B cell (primary cell): ENCODE measurements at regions not wholly inside any gene's neighbourhood (a gene's known extent, or its start where the extent isn't known, plus 50 kb on each side); places are given as distances from the start of the nearest gene placed in this dataset.

Experiments used
- CTCF ChIP-seq: fragments of 200-600 bp; IDR thresholded peaks from one replicate; pipeline ENCODE4 v1.8.0; 2022; ENCODE audit warnings: antibody characterized with exemption, mild to moderate bottlenecking
- EZH2 ChIP-seq: IDR thresholded peaks from 2 replicates; pipeline ENCODE4 v1.6.1; 2012; ENCODE audit warnings: borderline replicate concordance, low read depth, mild to moderate bottlenecking, moderate library complexity, low read length; ENCODE audit not compliant: insufficient read depth, poor library complexity, severe bottlenecking

GRCh38 chr7:61111-61510 is 131.3 kb upstream of the FAM20C start:
- no peak for TF ChIP-seq EZH2
- no peak for TF ChIP-seq CTCF
